Neural progenitor cell (in vitro differentiated cells): ENCODE measurements at regions not wholly inside any gene's neighbourhood (a gene's known extent, or its start where the extent isn't known, plus 50 kb on each side); places are given as distances from the start of the nearest gene placed in this dataset.

ENCODE experiments used
- CTCF ChIP-seq: fragments of 200-600 bp; sonication (generic); IDR thresholded peaks from 2 replicates; pipeline ENCODE4 v1.5.1; 2017; ENCODE audit warnings: antibody characterized with exemption, mild to moderate bottlenecking
- EZH2 ChIP-seq: fragments of 200-600 bp; sonication (generic); IDR thresholded peaks from 2 replicates; pipeline ENCODE4 v1.6.1; 2017; ENCODE audit warnings: antibody characterized with exemption, mild to moderate bottlenecking, moderate library complexity

DNA sequence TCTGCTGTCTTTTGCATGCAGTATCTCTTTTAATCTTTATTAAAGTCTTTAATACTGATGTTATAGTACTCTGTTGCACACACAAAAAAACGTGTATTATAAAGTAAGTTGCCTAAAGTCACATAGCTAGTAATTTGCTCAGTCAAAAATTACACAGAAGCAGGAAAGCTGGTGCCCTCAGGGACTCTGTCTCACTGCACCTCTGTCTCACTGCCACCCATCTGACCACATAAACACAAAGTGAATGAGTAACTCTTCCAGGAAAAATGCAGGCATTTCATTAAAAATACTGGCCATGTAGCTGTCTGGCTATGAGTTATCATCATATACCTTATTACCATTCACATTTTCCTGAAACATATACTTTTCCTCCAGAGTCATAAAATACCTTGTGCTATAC, 591.7 kb downstream of the CSNK1G3 start:
- no peak for TF ChIP-seq CTCF
- TF ChIP-seq EZH2: no peak
